ENCODE measurements at regions not wholly inside any gene's neighbourhood (a gene's known extent, or its start where the extent isn't known, plus 50 kb on each side); places are given as distances from the start of the nearest gene placed in this dataset.

DNA sequence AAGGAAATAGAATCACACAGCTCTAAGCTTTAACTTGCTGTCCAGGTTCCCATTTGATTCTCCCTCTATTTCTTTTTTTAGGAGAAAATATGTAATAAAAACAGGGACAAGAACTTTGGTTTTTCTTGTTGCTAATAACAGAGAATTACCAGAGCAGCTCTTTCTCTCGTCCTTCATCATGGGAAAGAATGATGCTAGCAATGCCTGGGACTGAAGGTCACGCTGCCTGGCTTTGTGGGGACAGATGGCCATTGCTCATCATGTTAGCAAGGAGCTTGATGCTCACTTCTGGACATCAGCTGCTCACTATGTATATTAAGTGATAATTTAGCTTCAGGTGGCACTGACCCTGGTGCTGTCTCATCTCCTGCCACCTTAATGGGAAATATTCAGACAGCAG, 77.3 kb upstream of the AKT3 start:
- no peak for TF ChIP-seq CTCF (IDR thresholded peaks at IDR 0.05)
- Mint-ChIP-seq H3K9me3 (no peaks in the 10 kb centered on the region; the same call in 1 of the 2 replicates), H3K27ac (peak overlapping the region; percentile 79), H3K27me3 (ENCODE audit: insufficient read depth) (no peaks in the 10 kb centered on the region; the same call in 1 of the 2 replicates), H3K4me3 (peak overlapping the region; percentile 57), H3K4me1 (ENCODE audit: low read depth) (peaks cover 62% of the 10 kb centered on the region), H3K36me3 (ENCODE audit: low read depth) (peaks cover 5% of the 10 kb centered on the region; the same call in 1 of the 2 replicates)
- DNase-seq: no peak

DNA sequence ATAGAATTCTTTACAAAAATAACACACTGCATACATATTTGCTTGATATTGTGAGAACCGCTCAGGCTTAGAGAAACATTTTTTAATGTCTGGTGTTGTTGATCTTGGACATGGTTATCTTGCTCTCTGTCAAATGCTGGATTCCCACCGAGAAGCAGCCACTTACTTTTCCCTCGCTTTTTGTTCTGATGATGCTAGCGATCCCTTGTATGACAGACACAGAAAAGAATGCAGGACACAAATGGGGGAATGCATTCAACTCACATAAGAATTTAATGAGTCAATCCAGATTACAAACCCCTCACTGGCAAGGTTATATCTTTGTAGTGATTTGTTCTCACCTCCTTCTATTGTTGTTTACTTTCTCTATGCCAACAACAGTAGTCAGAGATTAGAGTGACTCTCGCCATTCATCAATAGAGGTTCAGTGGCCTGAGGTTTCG, 76.8 kb upstream of the AKT3 start:
- H3K27ac Mint-ChIP-seq: peak overlapping the region; percentile 79

DNA sequence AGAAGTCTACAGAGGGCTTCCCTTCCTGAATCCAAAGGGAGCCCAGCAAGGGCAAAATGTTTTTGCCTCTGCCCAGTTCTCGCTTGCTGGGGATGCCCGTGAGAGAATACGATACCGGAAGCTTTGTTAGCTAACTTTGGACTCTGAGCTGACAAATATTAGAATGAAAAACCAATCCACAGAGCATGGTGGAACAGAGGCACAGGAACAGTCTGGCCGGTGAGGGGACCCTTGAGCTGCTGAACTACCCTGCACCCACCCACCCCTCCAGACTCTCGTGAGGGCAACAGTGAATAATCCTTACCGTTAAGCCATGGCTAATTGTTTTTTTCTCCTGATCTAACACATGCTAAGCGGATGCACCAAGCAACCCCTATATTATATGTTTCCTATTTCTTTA, 76.3 kb upstream of the AKT3 start:
- H3K4me3 Mint-ChIP-seq: 0 out of 2 replicates have a peak overlapping the region, but pooled peaks have one; percentile 57
- no peaks in the 10 kb centered on the region; the same call in 1 of the 2 replicates for H3K9me3 Mint-ChIP-seq
- H3K36me3 Mint-ChIP-seq (ENCODE audit: low read depth): peaks cover 5% of the 10 kb centered on the region; the same call in 1 of the 2 replicates
- no peak for TF ChIP-seq CTCF (IDR thresholded peaks at IDR 0.05)
- peaks cover 61% of the 10 kb centered on the region for H3K4me1 Mint-ChIP-seq (ENCODE audit: low read depth)
- DNase-seq: no peak
- H3K27ac Mint-ChIP-seq: peak overlapping the region; percentile 79
- H3K27me3 Mint-ChIP-seq (ENCODE audit: insufficient read depth): no peaks in the 10 kb centered on the region; the same call in 1 of the 2 replicates

More for the DNA sequence above, 76.8 kb upstream of the AKT3 start:
- no peak for TF ChIP-seq CTCF (IDR thresholded peaks at IDR 0.05)
- no peaks in the 10 kb centered on the region; the same call in 1 of the 2 replicates for H3K27me3 Mint-ChIP-seq (ENCODE audit: insufficient read depth)
- H3K9me3 Mint-ChIP-seq: no peaks in the 10 kb centered on the region; the same call in 1 of the 2 replicates
- H3K4me3 Mint-ChIP-seq: peak overlapping the region; percentile 57
- peaks cover 62% of the 10 kb centered on the region for H3K4me1 Mint-ChIP-seq (ENCODE audit: low read depth)
- peak; percentile 92 for DNase-seq
- peaks cover 5% of the 10 kb centered on the region; the same call in 1 of the 2 replicates for H3K36me3 Mint-ChIP-seq (ENCODE audit: low read depth)

DNA sequence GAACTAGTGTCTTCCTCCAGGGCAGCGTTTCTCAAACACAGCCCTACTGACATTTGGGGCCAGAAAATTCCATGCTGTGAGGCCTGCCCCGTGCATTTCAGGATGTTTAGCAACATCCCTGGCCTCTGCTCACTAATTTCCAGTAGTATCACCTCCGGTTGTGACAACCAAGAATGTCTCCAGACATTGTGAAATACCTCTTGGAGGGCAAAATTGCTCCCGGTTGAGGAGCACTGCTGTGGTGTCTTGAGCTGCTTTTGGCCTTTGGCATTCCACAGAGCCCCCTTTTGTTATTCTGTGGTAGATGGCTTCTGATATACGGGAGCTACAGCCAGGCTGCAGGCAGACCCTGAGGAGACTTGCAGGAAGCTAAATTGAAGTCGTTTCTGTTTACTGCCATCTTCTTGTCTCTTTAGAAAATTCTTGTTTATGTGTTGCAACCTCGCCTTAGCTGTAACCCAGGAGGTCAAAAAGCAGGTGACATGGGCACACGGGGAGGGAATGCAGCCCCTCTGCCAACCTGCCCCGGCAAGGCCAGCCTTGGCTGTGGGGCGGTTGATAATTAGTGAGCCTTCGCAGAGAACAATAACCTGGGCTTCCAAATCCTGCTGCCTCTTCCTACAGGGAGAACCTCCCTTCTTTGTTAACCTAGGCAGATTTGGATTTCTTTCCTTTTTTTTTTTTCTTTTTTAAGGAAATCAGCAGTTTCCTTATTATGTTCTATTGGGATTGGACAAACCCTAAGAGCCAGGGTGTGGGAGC, 74.7 kb upstream of the AKT3 start:
- Mint-ChIP-seq H3K27me3 (ENCODE audit: insufficient read depth) (no peaks in the 10 kb centered on the region; the same call in 1 of the 2 replicates), H3K27ac (peak overlapping the region; percentile 96), H3K4me3 (peak overlapping the region; percentile 72), H3K36me3 (ENCODE audit: low read depth) (peaks cover 5% of the 10 kb centered on the region; the same call in 1 of the 2 replicates), H3K9me3 (no peaks in the 10 kb centered on the region; the same call in 1 of the 2 replicates), H3K4me1 (ENCODE audit: low read depth) (peaks cover 54% of the 10 kb centered on the region)
- peak; percentile 25 for DNase-seq
- no peak for TF ChIP-seq CTCF (IDR thresholded peaks at IDR 0.05)

GRCh38 chr1:243924188-243924587, 74.1 kb upstream of the AKT3 start:
- Mint-ChIP-seq H3K36me3 (ENCODE audit: low read depth) (peaks cover 5% of the 10 kb centered on the region; the same call in 1 of the 2 replicates), H3K27ac (peak overlapping the region; percentile 96), H3K4me3 (peak overlapping the region; percentile 72), H3K4me1 (ENCODE audit: low read depth) (peaks cover 54% of the 10 kb centered on the region), H3K9me3 (no peaks in the 10 kb centered on the region; the same call in 1 of the 2 replicates), H3K27me3 (ENCODE audit: insufficient read depth) (no peaks in the 10 kb centered on the region; the same call in 1 of the 2 replicates)
- peak; percentile 83 for DNase-seq
- no peak for TF ChIP-seq CTCF (IDR thresholded peaks at IDR 0.05)
